H1 (cell line): ENCODE measurements at regions not wholly inside any gene's neighbourhood (a gene's known extent, or its start where the extent isn't known, plus 50 kb on each side); places are given as distances from the start of the nearest gene placed in this dataset.

Experiments
- CTCF ChIA-PET: fragments of 300-600 bp; sonication (Branson Sonifier 250); formaldehyde crosslinking; loops from one replicate; lab custom pipeline; 2021; ENCODE audit not compliant: partially characterized antibody; lab: Charles Lee
- POLR2A ChIA-PET: fragments of 300-600 bp; sonication (Branson Sonifier 250); formaldehyde crosslinking; loops from one replicate; lab custom pipeline; 2021; ENCODE audit warnings: inconsistent platforms; ENCODE audit not compliant: partially characterized antibody; lab: Charles Lee
- DNase-seq, 2 experiments: peaks; one replicate each; pipeline versions ENCODE4 v3.0.0 to v3.0.0-alpha.2; 2010 to 2022; ENCODE audit warnings: low spot score in 2 of 2, low read depth in 1 of 2, mixed read lengths in 1 of 2
- FAIRE-seq: peaks from 2 replicates; lab custom pipeline; 2011; peaks lifted over from hg19 to GRCh38; lab: Jason Lieb, UNC
- H2AFZ ChIP-seq: 2 replicates; pipeline ENCODE4 v1.8.1; 2012; ENCODE audit warnings: low read length, inconsistent platforms
- H2AK5ac ChIP-seq: 2 replicates; pipeline ENCODE4 v1.6.1; 2013; ENCODE audit warnings: low read depth, low read length
- H2BK120ac ChIP-seq: replicated peaks from 2 replicates; pipeline ENCODE3; 2013; ENCODE audit warnings: low read depth, low read length, inconsistent platforms
- H2BK12ac ChIP-seq: 2 replicates; pipeline ENCODE4 v1.6.1; 2013; ENCODE audit warnings: low read depth, low read length
- H2BK15ac ChIP-seq: 2 replicates; pipeline ENCODE4 v1.6.1; 2013; ENCODE audit warnings: low read length
- H2BK20ac ChIP-seq: 2 replicates; pipeline ENCODE4 v1.6.1; 2013; ENCODE audit warnings: low read length
- H2BK5ac ChIP-seq: 2 replicates; pipeline ENCODE4 v1.6.1; 2013; ENCODE audit warnings: low read depth, low read length
- H3K14ac ChIP-seq: 2 replicates; pipeline ENCODE4 v1.6.1; 2013; ENCODE audit warnings: inconsistent platforms; ENCODE audit not compliant: insufficient read length
- H3K18ac ChIP-seq: 2 replicates; pipeline ENCODE4 v1.6.1; 2013; ENCODE audit warnings: low read length; ENCODE audit errors: extremely low read depth
- H3K23ac ChIP-seq: 2 replicates; pipeline ENCODE4 v1.6.1; 2013; ENCODE audit warnings: inconsistent platforms; ENCODE audit not compliant: insufficient read length
- H3K23me2 ChIP-seq: 2 replicates; pipeline ENCODE4 v1.6.1; 2013; ENCODE audit warnings: low read depth, low read length
- H3K27ac ChIP-seq: 2 replicates; pipeline ENCODE4 v1.6.1; 2011; ENCODE audit warnings: low read depth, low read length, inconsistent platforms
- H3K27me3 ChIP-seq, 4 experiments: replicated peaks in 1 of 4; 1 replicate in 1 of 4; 2 replicates in 3 of 4; pipeline versions ENCODE4 v1.6.1 to v1.8.1; 2011 to 2013; ENCODE audit warnings: low read length in 3 of 4, mild to moderate bottlenecking in 3 of 4, inconsistent platforms in 2 of 4, mixed read lengths in 2 of 4, moderate library complexity in 1 of 4; ENCODE audit not compliant: control insufficient read depth in 3 of 4, insufficient read depth in 3 of 4; ENCODE audit errors: extremely low read depth in 1 of 4
- H3K36me3 ChIP-seq, 4 experiments: 2 replicates each; pipeline versions ENCODE4 v1.6.1 to v1.8.1; 2011 to 2013; ENCODE audit warnings: mild to moderate bottlenecking in 4 of 4, low read length in 3 of 4, moderate library complexity in 2 of 4, control low read depth in 1 of 4, inconsistent platforms in 1 of 4; ENCODE audit not compliant: insufficient read depth in 4 of 4, control insufficient read depth in 2 of 4
- H3K4ac ChIP-seq: replicated peaks from 2 replicates; pipeline ENCODE3; 2013; ENCODE audit warnings: low read length, low read depth, mixed read lengths, inconsistent platforms; ENCODE audit not compliant: insufficient read length
- H3K4me1 ChIP-seq, 4 experiments: replicated peaks in 1 of 4; 1 replicate in 1 of 4; 2 replicates in 3 of 4; pipeline versions ENCODE4 v1.6.1 to v1.8.1; 2011 to 2013; ENCODE audit warnings: low read length in 3 of 4, inconsistent platforms in 2 of 4, mixed read lengths in 1 of 4; ENCODE audit not compliant: insufficient read depth in 4 of 4, control insufficient read depth in 3 of 4
- H3K4me2 ChIP-seq, 2 experiments: 2 replicates each; pipeline versions ENCODE4 v1.6.1 to v1.8.1; 2011 to 2013; ENCODE audit warnings: low read depth in 2 of 2, low read length in 2 of 2, control low read depth in 1 of 2, inconsistent platforms in 1 of 2, mild to moderate bottlenecking in 1 of 2; ENCODE audit not compliant: insufficient read depth in 1 of 2
- H3K4me3 ChIP-seq, 4 experiments: fragments of 200-600, 300-600 bp in 1 of 4; sonication (generic), shearing (Covaris generic), sonication (Bioruptor Twin) in 1 of 4; 2 replicates each; pipeline versions ENCODE4 v1.5.1 to v1.8.1; 2011 to 2016; ENCODE audit warnings: low read length in 4 of 4, low read depth in 3 of 4, control low read depth in 2 of 4, inconsistent platforms in 2 of 4, mild to moderate bottlenecking in 2 of 4, mixed read lengths in 1 of 4, moderate library complexity in 1 of 4; ENCODE audit not compliant: insufficient read depth in 2 of 4; ENCODE audit errors: extremely low read depth in 1 of 4
- H3K56ac ChIP-seq: replicated peaks from 2 replicates; pipeline ENCODE3; 2013; ENCODE audit warnings: low read depth, mild to moderate bottlenecking, mixed read lengths, low read length, inconsistent platforms; ENCODE audit not compliant: insufficient read length
- H3K79me1 ChIP-seq: 2 replicates; pipeline ENCODE4 v1.6.1; 2013; ENCODE audit warnings: low read depth, low read length, control low read depth
- H3K79me2 ChIP-seq, 2 experiments: 2 replicates each; pipeline versions ENCODE4 v1.6.1 to v1.8.1; 2012 to 2013; ENCODE audit warnings: low read length in 2 of 2, mild to moderate bottlenecking in 2 of 2, inconsistent platforms in 1 of 2; ENCODE audit not compliant: insufficient read depth in 2 of 2, control insufficient read depth in 1 of 2
- H3K9ac ChIP-seq, 4 experiments: replicated peaks in 1 of 4; 1 replicate in 1 of 4; 2 replicates in 3 of 4; pipeline versions ENCODE4 v1.6.1 to v1.8.1; 2011 to 2013; ENCODE audit warnings: low read depth in 3 of 4, low read length in 3 of 4, control low read depth in 2 of 4, mild to moderate bottlenecking in 2 of 4, moderate library complexity in 2 of 4, inconsistent platforms in 1 of 4; ENCODE audit errors: extremely low read depth in 1 of 4
- H3K9me3 ChIP-seq, 2 experiments: 2 replicates each; pipeline versions ENCODE4 v1.6.1 to v1.8.1; 2012 to 2013; ENCODE audit warnings: mild to moderate bottlenecking in 2 of 2, moderate library complexity in 2 of 2, control low read depth in 1 of 2, inconsistent platforms in 1 of 2, low read depth in 1 of 2, low read length in 1 of 2, mixed read lengths in 1 of 2; ENCODE audit not compliant: insufficient read depth in 2 of 2
- H4K20me1 ChIP-seq, 2 experiments: replicated peaks in 1 of 2; 2 replicates each; pipeline versions ENCODE3 to v1.8.1; 2011 to 2013; ENCODE audit warnings: inconsistent platforms in 2 of 2, low read length in 2 of 2, mild to moderate bottlenecking in 1 of 2; ENCODE audit not compliant: insufficient read depth in 2 of 2, control insufficient read depth in 1 of 2
- H4K5ac ChIP-seq: 2 replicates; pipeline ENCODE4 v1.6.1; 2013; ENCODE audit warnings: low read length, low read depth, mixed read lengths, inconsistent platforms; ENCODE audit not compliant: insufficient read length
- H4K8ac ChIP-seq: 2 replicates; pipeline ENCODE4 v1.8.0; 2013; ENCODE audit warnings: mild to moderate bottlenecking, moderate library complexity, low read length, inconsistent platforms; ENCODE audit not compliant: insufficient read depth; ENCODE audit errors: extremely low read depth
- H4K91ac ChIP-seq: replicated peaks from 2 replicates; pipeline ENCODE3; 2013; ENCODE audit warnings: low read length, mixed read lengths, inconsistent platforms; ENCODE audit not compliant: insufficient read length
- BCL11A ChIP-seq, 2 experiments: IDR thresholded peaks; one replicate each; pipeline ENCODE4 v1.6.1; 2011; ENCODE audit warnings: low read depth in 2 of 2, low read length in 2 of 2, mild to moderate bottlenecking in 2 of 2
- CBX8 ChIP-seq: fragments of 300-800, 300-1000 bp; sonication (generic); IDR thresholded peaks from 2 replicates; pipeline ENCODE4 v1.7.1; 2016; ENCODE audit warnings: low read depth, low read length, borderline replicate concordance
- CREB1 ChIP-seq: IDR thresholded peaks from 2 replicates; pipeline ENCODE4 v1.6.1; 2012; ENCODE audit warnings: inconsistent platforms
- EGR1 ChIP-seq: IDR thresholded peaks from 2 replicates; pipeline ENCODE4 v1.6.1; 2011; ENCODE audit warnings: low read depth, low read length, borderline replicate concordance
- JUN ChIP-seq: IDR thresholded peaks from 2 replicates; pipeline ENCODE4 v1.6.1; 2011; ENCODE audit warnings: low read depth, mild to moderate bottlenecking, improper control_type of control experiment, low read length
- NRF1 ChIP-seq: IDR thresholded peaks from 2 replicates; pipeline ENCODE4 v1.6.1; 2011; ENCODE audit warnings: mild to moderate bottlenecking, low read depth, low read length, improper control_type of control experiment
- POU5F1 ChIP-seq: IDR thresholded peaks from 2 replicates; pipeline ENCODE4 v1.6.1; 2011; ENCODE audit warnings: low read depth, mild to moderate bottlenecking, low read length, moderate library complexity
- RBBP5 ChIP-seq: IDR thresholded peaks from 2 replicates; pipeline ENCODE4 v1.7.1; 2012; ENCODE audit warnings: low read depth, mild to moderate bottlenecking, inconsistent platforms, low read length, moderate library complexity, borderline replicate concordance
- RNF2 ChIP-seq: fragments of 200-900, 300-1000 bp; sonication (generic); IDR thresholded peaks from 2 replicates; pipeline ENCODE4 v1.7.1; 2016; ENCODE audit warnings: borderline replicate concordance, low read depth, mild to moderate bottlenecking, antibody characterized with exemption, low read length; ENCODE audit not compliant: poor library complexity, severe bottlenecking; ENCODE audit errors: missing control alignments
- SP4 ChIP-seq: IDR thresholded peaks from 2 replicates; pipeline ENCODE4 v1.6.1; 2012; ENCODE audit warnings: low read length, inconsistent platforms
- SUZ12 ChIP-seq: fragments of 200-600 bp; sonication (generic); IDR thresholded peaks from 2 replicates; pipeline ENCODE4 v1.6.1; 2012; ENCODE audit warnings: mild to moderate bottlenecking, inconsistent platforms, low read length, moderate library complexity, mixed read lengths
- TBP ChIP-seq: IDR thresholded peaks from 2 replicates; pipeline ENCODE4 v1.6.1; 2011; ENCODE audit warnings: low read depth, low read length, improper control_type of control experiment
- TCF12 ChIP-seq: IDR thresholded peaks from 2 replicates; pipeline ENCODE4 v1.6.1; 2011; ENCODE audit warnings: low read depth, mild to moderate bottlenecking, low read length
- TEAD4 ChIP-seq: IDR thresholded peaks from 2 replicates; pipeline ENCODE4 v1.6.1; 2012; ENCODE audit warnings: low read depth, low read length, inconsistent platforms, mixed read lengths
- WGBS, 2 experiments: shearing (Covaris generic) in 1 of 2; methylation state at CpG; one replicate each; pipeline versions ENCODE4 v1.1.6 to v1.1.7; 2013 to 2015; ENCODE audit warnings: low lambda C conversion rate in 2 of 2, mixed read lengths in 2 of 2, inconsistent platforms in 1 of 2, low coverage in 1 of 2, missing lambda C conversion rate in 1 of 2; ENCODE audit not compliant: insufficient replicate concordance in 2 of 2, insufficient coverage in 1 of 2, insufficient read length in 1 of 2; ENCODE audit errors: extremely low coverage in 1 of 2, missing lambda C conversion rate in 1 of 2; 5-methylcytosine and 5-hydroxymethylcytosine counted together

DNA sequence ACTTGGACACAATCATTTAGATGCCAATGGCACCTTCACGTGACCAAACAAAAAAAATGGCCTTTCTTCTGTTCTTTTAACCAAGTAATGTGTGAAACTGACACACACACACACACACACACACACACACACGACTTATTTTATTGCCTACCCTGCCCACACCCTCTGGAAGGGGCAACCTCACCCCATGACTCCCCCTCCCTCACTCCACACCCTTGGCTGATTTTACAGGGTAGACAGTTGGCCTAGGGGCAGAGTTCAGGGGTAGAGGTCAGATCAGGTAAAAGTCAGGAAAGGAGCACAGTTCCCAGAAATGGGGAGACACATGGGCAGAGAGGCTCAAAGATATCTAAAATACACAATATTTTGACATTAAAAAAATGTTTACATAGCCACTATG is 144.8 kb upstream of the GJB5 start:
- Histone ChIP-seq H3K27ac (no peak overlapping the region), H2BK15ac (no peak overlapping the region), H4K20me1 (no peaks in the 10 kb centered on the region), H3K4me3 (no peak overlapping the region), H3K36me3 (no peaks in the 10 kb centered on the region), H2BK5ac (no peak overlapping the region), H3K23ac (no peak overlapping the region), H2BK120ac (no peak overlapping the region), H3K4me1 (peaks cover 0 to 3% (median 0%) of the 10 kb centered on the region in 4 experiments; a peak in 2 of 7 replicates), H4K5ac (no peak overlapping the region), H2AK5ac (no peak overlapping the region), H3K4ac (no peak overlapping the region), H3K9me3 (no peaks in the 10 kb centered on the region), H3K14ac (no peak overlapping the region), H3K23me2 (no peaks in the 10 kb centered on the region), H4K8ac (no peak overlapping the region), H3K9ac (no peak overlapping the region), H3K79me2 (no peaks in the 10 kb centered on the region), H2BK20ac (no peak overlapping the region), H3K56ac (no peak overlapping the region), H4K91ac (peak overlapping the region; percentile 20), H3K79me1 (no peaks in the 10 kb centered on the region), H3K27me3 (peaks cover 0 to 2% (median 0%) of the 10 kb centered on the region in 4 experiments; a peak in 1 of 7 replicates), H2BK12ac (no peak overlapping the region), H3K18ac (no peak overlapping the region), H3K4me2 (no peak overlapping the region), H2AFZ (no peak overlapping the region)
- ChIA-PET CTCF (interaction anchor here (3.0 kb wide), 1 partner anchor 12 kb away, joined by 13 read pairs; no protein-coding TSS in a partner anchor), POLR2A (no interaction called here)
- FAIRE-seq (no peak), DNase-seq (no peak)
- 91% methylated on average over 2 of the region's 2 CpGs; no CpG with 5 or more reads in 1 of the 2 experiments for WGBS, 2 experiments
- TF ChIP-seq BCL11A (IDR thresholded peaks at IDR 0.05; ENCODE audit: low read depth in 2 of 2, low read length in 2 of 2) (no peak), NRF1 (no peak), RBBP5 (no peak), CREB1 (no peak), TBP (no peak), SUZ12 (no peak), POU5F1 (no peak), TEAD4 (no peak), CBX8 (no peak), EGR1 (no peak), TCF12 (no peak), RNF2 (no peak), JUN (no peak), SP4 (no peak)
